SK-N-SH treated with all-trans-retinoic acid at 6 μM for 48 hours (cell line): ENCODE measurements at regions not wholly inside any gene's neighbourhood (a gene's known extent, or its start where the extent isn't known, plus 50 kb on each side); places are given as distances from the start of the nearest gene placed in this dataset.

Experiments
- ARNTL ChIP-seq: fragments of 450-650 bp; formaldehyde crosslinking; IDR thresholded peaks from 2 replicates; pipeline ENCODE4 v1.5.0; 2020; ENCODE audit warnings: low read depth, mild to moderate bottlenecking, moderate library complexity, borderline replicate concordance
- BACH2 ChIP-seq: fragments of 250-450 bp; sonication (Bioruptor Pico); IDR thresholded peaks from 2 replicates; pipeline ENCODE4 v1.9.0; 2021; ENCODE audit warnings: mild to moderate bottlenecking, borderline replicate concordance
- PATZ1 ChIP-seq: fragments of 250-450 bp; sonication (Bioruptor Pico); IDR thresholded peaks from 2 replicates; pipeline ENCODE4 v1.8.0; 2020; ENCODE audit warnings: mild to moderate bottlenecking, moderate library complexity, borderline replicate concordance
- POU6F1 ChIP-seq: fragments of 250-450 bp; sonication (Bioruptor Pico); IDR thresholded peaks from 2 replicates; pipeline ENCODE4 v1.8.0; 2021; ENCODE audit warnings: low read depth, mild to moderate bottlenecking, moderate library complexity, borderline replicate concordance
- SNAI2 ChIP-seq: fragments of 250-450 bp; sonication (Bioruptor Pico); IDR thresholded peaks from 2 replicates; pipeline ENCODE4 v1.5.0; 2020; ENCODE audit warnings: mild to moderate bottlenecking, moderate library complexity
- TCF4 ChIP-seq: fragments of 250-450 bp; sonication (Bioruptor Pico); IDR thresholded peaks from 2 replicates; pipeline ENCODE4 v1.8.0; 2021; ENCODE audit warnings: mild to moderate bottlenecking, moderate library complexity, borderline replicate concordance
- TSHZ2 ChIP-seq: fragments of 250-450 bp; sonication (Bioruptor Pico); IDR thresholded peaks from 2 replicates; pipeline ENCODE4 v1.5.0; 2020; ENCODE audit warnings: mild to moderate bottlenecking, moderate library complexity
- TF ChIP-seq, protein P1 (sequence below): fragments of 250-450 bp; sonication (Bioruptor Pico); IDR thresholded peaks from 2 replicates; pipeline ENCODE4 v1.5.1; 2020; ENCODE audit warnings: low read depth, mild to moderate bottlenecking, moderate library complexity

DNA sequence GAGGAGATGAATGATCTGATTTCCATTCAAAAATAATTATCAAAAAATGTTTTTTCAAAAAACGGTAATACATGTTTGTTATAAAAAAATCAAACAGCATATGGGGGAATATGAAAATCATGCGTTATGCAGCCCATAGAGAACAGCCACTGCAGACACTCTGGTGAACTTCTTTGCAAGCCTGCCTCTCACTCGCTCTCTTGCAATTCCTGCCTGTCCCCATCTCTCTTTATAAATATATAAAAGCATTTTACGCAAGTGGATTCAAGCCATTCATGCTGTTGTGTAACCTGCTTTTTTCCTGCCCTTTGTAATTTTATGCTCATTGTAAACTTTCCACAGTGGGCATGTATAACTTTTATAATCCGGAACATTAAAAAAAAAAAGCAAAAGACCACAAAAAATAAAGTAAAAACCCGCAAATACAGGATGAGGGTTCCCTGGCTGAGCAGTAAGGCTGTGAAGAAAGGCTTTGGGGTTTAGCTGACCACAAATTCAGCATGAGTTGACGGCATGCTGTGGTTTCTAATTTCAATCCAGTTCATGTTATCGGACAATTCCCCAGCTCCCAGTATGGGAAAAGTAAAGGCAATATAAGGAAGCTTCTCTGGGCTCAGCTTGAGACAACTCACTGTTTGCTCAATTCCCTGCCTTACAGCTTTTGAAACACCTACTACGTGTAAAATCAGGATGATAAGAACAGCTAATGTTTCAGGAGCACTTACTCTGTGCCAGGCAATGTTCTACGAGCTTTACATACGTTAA, 52.8 kb upstream of the ZBTB40 start:
- TF ChIP-seq, protein P1, sequence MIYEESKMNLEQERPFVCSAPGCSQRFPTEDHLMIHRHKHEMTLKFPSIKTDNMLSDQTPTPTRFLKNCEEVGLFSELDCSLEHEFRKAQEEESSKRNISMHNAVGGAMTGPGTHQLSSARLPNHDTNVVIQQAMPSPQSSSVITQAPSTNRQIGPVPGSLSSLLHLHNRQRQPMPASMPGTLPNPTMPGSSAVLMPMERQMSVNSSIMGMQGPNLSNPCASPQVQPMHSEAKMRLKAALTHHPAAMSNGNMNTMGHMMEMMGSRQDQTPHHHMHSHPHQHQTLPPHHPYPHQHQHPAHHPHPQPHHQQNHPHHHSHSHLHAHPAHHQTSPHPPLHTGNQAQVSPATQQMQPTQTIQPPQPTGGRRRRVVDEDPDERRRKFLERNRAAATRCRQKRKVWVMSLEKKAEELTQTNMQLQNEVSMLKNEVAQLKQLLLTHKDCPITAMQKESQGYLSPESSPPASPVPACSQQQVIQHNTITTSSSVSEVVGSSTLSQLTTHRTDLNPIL (CRISPR knock-in tag) = no peak
- no peak for TF ChIP-seq BACH2 (CRISPR knock-in tag)
- no peak for TF ChIP-seq PATZ1 (CRISPR knock-in tag)
- no peak for TF ChIP-seq SNAI2 (CRISPR knock-in tag)
- TF ChIP-seq TSHZ2 = no peak
- no peak for TF ChIP-seq TCF4 (CRISPR knock-in tag)
- no peak for TF ChIP-seq ARNTL
- TF ChIP-seq POU6F1 (CRISPR knock-in tag) = no peak
